Fibroblast of skin of left biceps (primary cell): ENCODE measurements at regions not wholly inside any gene's neighbourhood (a gene's known extent, or its start where the extent isn't known, plus 50 kb on each side); places are given as distances from the start of the nearest gene placed in this dataset.
"Not testable (repeated sequence)": the region's sequence is repeated elsewhere in the genome, so short reads cannot be mapped to it uniquely, and the experiment has no call there.

Experiments used
- DNase-seq, 2 experiments: peaks; one replicate each; pipeline ENCODE4 v3.0.0-alpha.2; 2013; ENCODE audit warnings: low read depth in 2 of 2

GRCh38 chr17:53061446-53061845 lies 761.3 kb upstream of the KIF2B start:
- DNase-seq = no peak

DNA sequence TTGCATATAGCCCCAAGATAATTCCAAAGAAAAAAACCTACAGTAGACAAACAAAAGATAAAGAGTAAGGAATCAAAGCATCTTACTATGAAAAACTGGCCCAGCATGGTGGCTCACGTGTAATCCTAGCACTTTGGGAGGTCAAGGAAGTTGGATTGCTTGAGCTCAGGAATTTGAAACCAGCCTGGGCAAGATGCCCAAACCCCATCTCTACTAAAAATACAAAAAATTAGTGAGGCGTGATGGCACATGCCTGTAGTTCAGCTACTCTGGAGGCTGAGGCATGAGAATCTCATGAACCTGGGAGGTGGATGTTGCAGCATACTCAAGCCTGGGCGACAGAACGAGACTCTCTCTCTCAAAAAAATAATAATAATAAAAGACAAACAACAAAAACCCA lies 764.7 kb upstream of the KIF2B start:
- DNase-seq = no peak

DNA sequence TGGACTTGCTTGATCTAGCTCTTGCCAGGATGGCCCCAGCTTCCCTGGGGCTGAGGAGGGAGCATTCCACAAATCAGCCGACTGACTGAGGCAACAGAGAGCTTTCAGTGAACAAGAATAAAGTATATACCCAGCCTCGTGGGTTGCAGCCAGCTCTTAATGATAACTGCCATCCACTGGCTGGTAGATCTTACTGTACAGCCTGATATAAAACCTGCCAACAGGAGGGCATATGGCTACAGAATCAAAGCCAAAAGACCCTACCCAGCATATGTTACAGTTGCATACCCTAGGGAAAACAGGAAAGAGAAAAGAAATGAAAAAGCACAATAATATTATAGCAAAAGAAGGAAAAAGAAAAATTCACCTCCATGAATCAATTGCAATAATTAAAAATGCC lies 775.9 kb upstream of the KIF2B start:
- no peak for DNase-seq

DNA sequence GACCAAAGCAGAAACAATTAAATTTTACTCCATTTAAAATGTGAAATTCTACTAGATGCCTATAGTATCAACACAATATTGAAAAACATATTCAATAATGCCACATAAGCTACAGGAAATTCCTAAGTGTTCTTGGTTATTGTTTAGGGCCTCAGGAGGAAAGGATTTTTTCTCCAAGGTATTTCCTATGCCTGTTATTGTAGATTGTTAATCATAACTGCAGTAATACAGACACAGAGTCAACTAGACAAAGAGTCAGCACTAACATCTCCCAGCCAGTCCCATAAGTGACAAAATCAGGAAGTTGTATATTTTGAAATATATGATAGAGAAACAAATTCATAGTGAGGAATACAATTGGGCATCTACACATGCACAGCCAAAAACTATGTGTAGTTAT lies 782.7 kb upstream of the KIF2B start:
- no peak for DNase-seq

- no peak for DNase-seq
Observed at GRCh38 chr17:53033297-53033696, 789.4 kb upstream of the KIF2B start.

DNA sequence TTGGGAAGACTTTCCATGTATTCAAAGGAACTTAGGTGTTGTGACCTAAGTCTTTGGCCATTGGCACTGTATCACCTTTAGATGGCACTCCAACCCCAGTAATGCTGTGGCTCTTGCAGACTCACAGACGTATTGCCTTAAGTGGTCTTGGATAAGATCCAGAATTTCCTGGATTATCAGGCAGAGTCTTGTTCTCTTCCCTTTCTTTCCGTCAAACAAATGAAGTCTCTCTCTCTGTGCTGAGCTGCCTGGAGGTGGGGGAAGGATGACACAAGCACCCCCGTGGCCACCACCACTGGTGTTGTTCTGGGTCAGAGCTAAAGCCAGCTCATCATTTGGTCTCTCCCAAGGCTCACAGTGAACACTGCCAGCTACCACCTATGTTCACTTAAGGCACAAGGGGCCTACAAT lies 789.9 kb upstream of the KIF2B start:
- DNase-seq = no peak

GRCh38 chr17:53017227-53017626 lies 805.5 kb upstream of the KIF2B start:
- no peak for DNase-seq

GRCh38 chr17:53016085-53016484 lies 806.6 kb upstream of the KIF2B start:
- DNase-seq = no peak

DNA sequence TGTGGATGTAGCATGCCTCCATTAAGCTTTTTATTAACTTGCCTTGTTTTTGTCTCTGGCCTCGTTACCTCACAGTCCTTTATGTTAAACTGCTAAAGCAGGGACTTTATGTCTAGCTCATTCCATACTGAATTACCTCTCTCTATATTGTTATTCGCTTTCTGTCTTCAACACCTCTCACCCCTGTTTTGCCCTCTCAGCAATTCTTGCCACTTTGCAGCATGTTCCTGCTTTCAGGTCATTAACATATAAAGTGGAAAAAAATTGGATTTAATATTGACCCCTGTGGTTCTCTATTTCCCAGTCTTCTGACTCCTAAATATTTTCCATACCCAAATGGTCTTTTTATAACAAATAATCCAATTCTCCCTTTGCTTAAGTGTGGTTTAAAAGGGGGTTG lies 810.4 kb upstream of the KIF2B start:
- no peak for DNase-seq

- no peak for DNase-seq
Observed at GRCh38 chr17:53006006-53006405, 816.7 kb upstream of the KIF2B start.

DNA sequence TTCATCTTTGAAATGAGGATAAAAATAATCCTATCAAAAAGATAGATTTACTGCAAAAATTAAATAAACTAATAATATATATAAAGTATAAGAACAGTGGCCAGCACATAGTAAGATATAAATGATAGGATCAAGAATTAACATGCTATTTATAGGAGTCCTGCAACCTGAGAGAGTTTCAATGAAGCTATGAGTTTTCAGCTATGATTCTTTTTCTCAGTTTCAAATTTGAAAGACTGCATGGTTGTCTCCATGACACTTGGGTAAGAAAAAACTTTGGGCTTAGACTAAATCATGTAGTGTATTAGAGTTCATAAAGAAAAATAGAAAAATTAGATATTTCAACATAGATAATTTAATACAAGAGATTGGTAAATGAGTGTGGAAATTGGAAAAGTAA lies 817.8 kb upstream of the KIF2B start:
- DNase-seq = no peak

- DNase-seq = no peak
Observed at GRCh38 chr17:52995881-52996280, 826.8 kb upstream of the KIF2B start.

GRCh38 chr17:52995147-52995546 lies 827.6 kb upstream of the KIF2B start:
- no peak for DNase-seq

DNA sequence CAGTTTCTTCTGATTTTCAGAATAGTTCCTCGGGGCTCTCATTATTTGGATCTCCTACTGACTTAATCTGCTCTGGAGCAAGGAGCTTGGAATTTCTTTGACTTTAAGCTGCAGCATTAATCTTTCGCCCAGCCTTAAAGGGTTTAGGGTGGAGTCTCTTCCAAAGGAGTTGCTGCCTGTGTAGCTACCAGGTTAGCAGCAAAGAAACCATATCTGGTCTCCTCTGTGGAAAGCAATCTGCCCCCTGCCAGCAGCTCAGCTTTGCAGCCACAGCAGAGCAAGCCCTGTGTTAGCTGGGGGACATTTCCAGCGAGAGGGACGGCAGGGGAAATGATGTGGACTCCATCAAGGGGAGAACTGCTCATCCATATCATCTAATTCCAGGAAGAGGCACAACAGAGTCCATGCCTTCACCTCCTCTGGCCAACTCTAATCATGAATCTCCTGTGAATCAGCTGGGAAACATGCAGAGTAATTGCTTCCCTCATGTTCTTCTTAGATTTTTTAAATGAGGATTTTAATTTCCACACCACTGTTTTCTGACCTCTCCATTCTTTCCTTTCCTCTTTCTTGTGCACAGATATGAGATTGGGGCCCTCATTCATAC lies 827.6 kb upstream of the CA10 start:
- no peak for DNase-seq

- no peak for DNase-seq
Observed at GRCh38 chr17:52982331-52982730, 823.8 kb upstream of the CA10 start.

DNA sequence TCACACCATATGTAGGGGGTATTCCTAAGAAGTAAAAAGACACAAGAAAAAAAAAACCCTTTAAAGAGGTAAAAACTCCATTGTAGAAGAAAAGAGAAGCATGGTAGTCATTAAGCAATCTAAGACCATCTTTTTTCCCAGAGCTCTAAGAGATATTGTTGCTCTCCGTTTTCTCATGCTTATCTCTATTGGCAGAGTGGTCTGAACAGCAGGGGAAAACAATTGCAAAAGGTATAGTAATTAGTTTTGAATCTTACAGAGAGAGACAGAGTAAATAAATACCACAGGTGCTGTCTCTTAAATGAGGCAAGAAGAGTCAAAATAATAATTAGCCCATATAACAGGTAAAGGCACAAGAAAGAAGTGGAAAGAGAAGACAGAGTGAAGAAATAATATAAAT lies 821.4 kb upstream of the CA10 start:
- no peak for DNase-seq

DNA sequence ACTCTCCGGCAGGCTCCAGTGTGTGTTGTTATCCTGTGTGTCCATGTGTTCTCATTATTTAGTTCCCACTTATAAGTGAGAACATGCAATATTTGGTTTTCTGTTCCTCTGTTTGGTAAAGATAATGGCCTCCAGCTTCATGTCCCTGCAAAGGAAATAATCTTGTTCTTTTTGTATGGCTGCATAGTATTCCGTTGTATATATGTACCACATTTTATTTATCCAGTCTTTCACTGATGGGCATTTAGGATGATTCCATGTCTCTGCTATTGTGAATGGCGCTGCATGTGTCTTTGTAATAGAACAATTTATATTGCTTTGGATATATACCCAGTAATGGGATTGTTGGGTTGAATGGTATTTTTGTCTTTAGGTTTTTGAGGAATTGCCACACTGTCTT lies 807.3 kb upstream of the CA10 start:
- no peak for DNase-seq

DNA sequence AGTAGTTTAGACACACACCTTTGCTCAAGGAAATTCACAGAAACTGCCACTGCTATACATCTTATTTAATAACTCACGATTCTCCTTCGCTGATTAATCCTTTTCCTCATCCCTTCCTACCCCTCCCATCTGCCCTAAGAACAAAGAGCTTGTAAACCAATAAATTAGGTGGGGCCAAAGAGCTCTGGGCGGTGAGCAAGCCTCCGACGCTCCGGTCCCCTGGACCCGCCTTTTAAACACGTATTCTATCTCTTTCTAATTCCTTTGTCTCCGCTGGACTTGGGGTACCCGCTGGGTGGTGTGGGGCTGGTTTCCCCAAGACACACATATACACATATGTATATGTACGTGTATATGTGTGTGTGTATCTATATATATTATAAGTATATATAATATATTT lies 803.2 kb upstream of the CA10 start:
- DNase-seq = not testable (repeated sequence)

- DNase-seq = no peak
Observed at GRCh38 chr17:52957411-52957810, 798.9 kb upstream of the CA10 start.

- no peak for DNase-seq
Observed at GRCh38 chr17:52947418-52947817, 788.9 kb upstream of the CA10 start.

GRCh38 chr17:52938623-52939230 lies 780.2 kb upstream of the CA10 start:
- DNase-seq = no peak

- DNase-seq = no peak
Observed at GRCh38 chr17:52930581-52930980, 772.1 kb upstream of the CA10 start.

DNA sequence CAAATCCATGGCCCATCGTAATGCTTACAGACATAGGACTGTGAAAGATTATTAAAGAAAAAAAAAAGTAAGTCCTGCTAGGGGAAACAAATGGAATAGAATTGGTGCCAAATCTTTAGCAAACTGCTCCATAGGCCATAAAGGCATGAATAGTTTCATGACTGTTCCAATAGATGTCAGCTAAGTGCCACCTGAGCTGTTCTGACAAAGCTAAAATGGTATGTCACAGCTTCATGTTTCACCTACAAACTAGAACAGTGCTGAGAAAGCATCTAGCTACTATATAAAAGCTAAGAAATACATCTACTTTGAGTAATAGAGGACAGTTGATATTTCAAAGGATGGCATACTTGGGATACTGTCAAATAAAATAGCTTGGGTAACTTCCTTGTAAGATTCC lies 771.6 kb upstream of the CA10 start:
- DNase-seq = no peak

DNA sequence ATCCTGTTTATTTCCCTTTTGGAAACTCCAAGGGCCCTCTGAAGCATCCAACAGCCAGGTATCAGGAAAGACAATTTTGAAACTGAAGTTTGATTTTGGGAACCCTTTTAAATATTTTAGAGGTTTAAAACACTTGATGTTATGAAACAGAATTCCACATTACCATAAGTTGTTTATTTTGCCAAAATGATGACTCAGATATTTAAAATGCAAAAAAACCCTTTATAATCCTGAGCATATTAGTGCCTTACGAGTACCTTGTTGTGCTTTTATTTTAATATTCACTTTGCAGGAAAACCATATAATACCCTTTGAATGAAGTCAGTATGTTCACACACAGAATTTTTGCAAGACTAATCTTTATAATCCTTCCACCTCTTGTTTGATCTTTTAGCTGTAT lies 765.1 kb upstream of the CA10 start:
- no peak for DNase-seq
